K562 (cell line): ENCODE measurements at regions not wholly inside any gene's neighbourhood (a gene's known extent, or its start where the extent isn't known, plus 50 kb on each side); places are given as distances from the start of the nearest gene placed in this dataset.

ENCODE experiments used
- ATAC-seq: fragments of 200-7000 bp; cut with Tn5 transposase; 3 replicates; pipeline ENCODE4 v1.9.1; 2020; ENCODE audit warnings: moderate library complexity
- BruUV-seq: library from RNA; stranded (reverse); fragments of 400-500 nt; replicated peaks from 2 replicates; lab custom pipeline; 2021; lab: Mats Ljungman, UMichigan
- CTCF ChIA-PET: fragments of 300-600 bp; formaldehyde crosslinking; extraction: SDS; loops from one replicate; lab custom pipeline; 2021; ENCODE audit warnings: low intra/inter-chr PET ratio; lab: Yijun Ruan, JAX
- POLR2A ChIA-PET: fragments of 300-600, 350-650 bp; sonication (Branson Sonifier 250); formaldehyde crosslinking; extraction: SDS; loops from one replicate; lab custom pipeline; 2021; ENCODE audit warnings: antibody characterized with exemption, inconsistent platforms; lab: Yijun Ruan, JAX
- DNase-seq, 4 experiments: peaks; one replicate each; pipeline versions ENCODE4 v3.0.0 to v3.0.0-alpha.2; 2011 to 2018; ENCODE audit warnings: low spot score in 3 of 4, mixed read lengths in 3 of 4; ENCODE audit errors: extremely low read depth in 1 of 4
- FAIRE-seq: peaks from 2 replicates; lab custom pipeline; 2011; peaks lifted over from hg19 to GRCh38; lab: Jason Lieb, UNC
- H2AFZ ChIP-seq: 2 replicates; pipeline ENCODE4 v1.6.0; 2011; ENCODE audit warnings: low read depth, low read length, control low read depth, inconsistent platforms
- H3K27ac ChIP-seq: fragments of 200-600 bp; 3 replicates; pipeline ENCODE4 v1.8.0; 2011; ENCODE audit warnings: low read depth, mild to moderate bottlenecking, control low read depth, inconsistent platforms, low read length, moderate library complexity, mixed read lengths; ENCODE audit errors: extremely low read depth
- H3K27me3 ChIP-seq, 2 experiments: fragments of 300-600 bp in 1 of 2; 2 replicates in 1 of 2; 3 replicates in 1 of 2; pipeline versions ENCODE4 v1.6.0 to v1.8.0; 2011; ENCODE audit warnings: inconsistent platforms in 2 of 2, low read length in 2 of 2, mild to moderate bottlenecking in 1 of 2, mixed read lengths in 1 of 2, moderate library complexity in 1 of 2; ENCODE audit not compliant: control insufficient read depth in 2 of 2, insufficient read depth in 2 of 2
- H3K36me3 ChIP-seq: fragments of 300-600 bp; 3 replicates; pipeline ENCODE4 v1.8.0; 2011; ENCODE audit warnings: mild to moderate bottlenecking, low read length, inconsistent platforms; ENCODE audit not compliant: control insufficient read depth, insufficient read depth
- H3K4me1 ChIP-seq, 2 experiments: fragments of 200-600 bp in 1 of 2; replicated peaks in 1 of 2; 2 replicates in 1 of 2; 3 replicates in 1 of 2; pipeline versions ENCODE4 v1.5.1 to v1.8.0; 2011; ENCODE audit warnings: inconsistent platforms in 2 of 2, low read length in 2 of 2, mild to moderate bottlenecking in 1 of 2, mixed read lengths in 1 of 2, moderate library complexity in 1 of 2; ENCODE audit not compliant: control insufficient read depth in 2 of 2, insufficient read depth in 2 of 2
- H3K4me2 ChIP-seq: 2 replicates; pipeline ENCODE4 v1.6.1; 2011; ENCODE audit warnings: low read length, control low read depth, inconsistent platforms, mixed read lengths; ENCODE audit not compliant: insufficient read depth
- H3K4me3 ChIP-seq: fragments of 200-600 bp; sonication (generic), shearing (Covaris generic); 2 replicates; pipeline ENCODE4 v1.5.1; 2016; ENCODE audit warnings: control low read depth, inconsistent platforms
- H3K79me2 ChIP-seq: fragments of 200-600 bp; 3 replicates; pipeline ENCODE4 v1.8.0; 2011; ENCODE audit warnings: low read length, inconsistent platforms; ENCODE audit not compliant: control insufficient read depth, insufficient read depth
- H3K9ac ChIP-seq, 2 experiments: 2 replicates each; pipeline versions ENCODE4 v1.6.0 to v1.6.1; 2011; ENCODE audit warnings: low read depth in 2 of 2, low read length in 2 of 2, control low read depth in 1 of 2, inconsistent platforms in 1 of 2, mild to moderate bottlenecking in 1 of 2, mixed read lengths in 1 of 2; ENCODE audit not compliant: insufficient read depth in 1 of 2
- H3K9me1 ChIP-seq: one replicate; pipeline ENCODE4 v1.6.0; 2011; ENCODE audit warnings: inconsistent platforms, mild to moderate bottlenecking, low read length, moderate library complexity; ENCODE audit not compliant: control insufficient read depth, insufficient read depth
- H3K9me3 ChIP-seq: replicated peaks from 2 replicates; pipeline ENCODE4 v1.5.1; 2011; ENCODE audit warnings: low read depth, low read length, inconsistent platforms; ENCODE audit not compliant: control insufficient read depth, insufficient read depth
- H4K20me1 ChIP-seq: replicated peaks from 2 replicates; pipeline ENCODE4 v1.6.1; 2011; ENCODE audit warnings: low read length, inconsistent platforms, mixed read lengths; ENCODE audit not compliant: control insufficient read depth, insufficient read depth
- ESRRA ChIP-seq: fragments of 450-650 bp; IDR thresholded peaks from 2 replicates; pipeline ENCODE4 v1.6.1; 2014; ENCODE audit warnings: low read depth, mild to moderate bottlenecking, moderate library complexity, borderline replicate concordance
- HMG20B ChIP-seq: fragments of 250-450 bp; sonication (Bioruptor Pico); IDR thresholded peaks from 2 replicates; pipeline ENCODE4 v1.5.0; 2021; ENCODE audit warnings: mild to moderate bottlenecking
- MAZ ChIP-seq, 2 experiments: fragments of 450-650 bp in 1 of 2; sonication (generic) in 1 of 2; formaldehyde crosslinking; IDR thresholded peaks in 1 of 2; conservative IDR thresholded peaks in 1 of 2; 2 replicates each; pipeline versions ENCODE4 v1.4.0 to v1.5.0; 2020; ENCODE audit warnings: mild to moderate bottlenecking in 1 of 2, missing genetic modification reagents in 1 of 2
- NCOA2 ChIP-seq, 2 experiments: fragments of 450-650 bp; IDR thresholded peaks; 2 replicates each; pipeline ENCODE4 v1.6.1; 2018; ENCODE audit warnings: mild to moderate bottlenecking in 2 of 2, moderate library complexity in 1 of 2; ENCODE audit not compliant: partially characterized antibody in 2 of 2
- PHB2 ChIP-seq: fragments of 450-650 bp; IDR thresholded peaks from 2 replicates; pipeline ENCODE4 v1.6.1; 2017; ENCODE audit warnings: low read depth
- SMARCA4 ChIP-seq: fragments of 450-650 bp; IDR thresholded peaks from 2 replicates; pipeline ENCODE4 v1.6.1; 2016
- ZHX1 ChIP-seq: fragments of 150-350 bp; conservative IDR thresholded peaks from 2 replicates; pipeline ENCODE4 v1.6.1; 2014; ENCODE audit warnings: low read length
- ZNF23 ChIP-seq: fragments of 250-450 bp; sonication (Bioruptor Pico); IDR thresholded peaks from 2 replicates; pipeline ENCODE4 v1.4.0; 2020; ENCODE audit warnings: mild to moderate bottlenecking
- ZNF3 ChIP-seq: fragments of 250-450 bp; sonication (Bioruptor Pico); IDR thresholded peaks from 2 replicates; pipeline ENCODE4 v1.5.0; 2021; ENCODE audit warnings: mild to moderate bottlenecking, moderate library complexity
- ZNF395 ChIP-seq: fragments of 200-800 bp; sonication (Bioruptor generic); IDR thresholded peaks from 2 replicates; pipeline ENCODE4 v1.6.1; 2017; ENCODE audit warnings: missing genetic modification characterization, missing compliant biosample characterization
- ZNF830 ChIP-seq: fragments of 250-450 bp; sonication (Bioruptor Pico); IDR thresholded peaks from 2 replicates; pipeline ENCODE4 v1.5.0; 2021; ENCODE audit warnings: mild to moderate bottlenecking
- WGBS: fragments of 100-300 bp; shearing (Covaris generic); methylation state at CpG from one replicate; pipeline ENCODE4 v1.1.6; 2016; ENCODE audit warnings: low coverage, mixed read lengths; ENCODE audit not compliant: insufficient coverage; ENCODE audit errors: missing lambda C conversion rate; 5-methylcytosine and 5-hydroxymethylcytosine counted together
- in situ Hi-C: fragments of 300-500 bp; cut with MboI; formaldehyde crosslinking; loops from 4 replicates; pipeline ENCODE4 v1.15.0; 2018; ENCODE audit warnings: inconsistent platforms, mixed read lengths
- intact Hi-C: fragments of 100-400 bp; cut with micrococcal nuclease; formaldehyde crosslinking; loops from 2 replicates; pipeline ENCODE4 v1.14.2; 2022

GRCh38 chr17:72555052-72555451 is 434.2 kb downstream of the SOX9 start:
- ATAC-seq, result no peak
- ChIA-PET CTCF (no interaction called here), POLR2A (no interaction called here)
- intact Hi-C loops (no loop called here), in situ Hi-C loops (loop anchor here (10.0 kb wide), 1 partner anchor 810 kb away; no protein-coding TSS in a partner anchor)
- no peak overlapping the region for H3K27ac ChIP-seq
- FAIRE-seq, result no peak
- BruUV-seq, result no TSS peak
- H3K9ac ChIP-seq, result no peak overlapping the region
- no peak overlapping the region for H2AFZ ChIP-seq
- H4K20me1 ChIP-seq, result peaks cover 6% of the 10 kb centered on the region; the same call in 1 of the 2 replicates
- no peaks in the 10 kb centered on the region; a peak in 1 of 5 replicates for H3K27me3 ChIP-seq
- H3K4me1 ChIP-seq, result no peaks in the 10 kb centered on the region
- no peaks in the 10 kb centered on the region for H3K36me3 ChIP-seq
- H3K79me2 ChIP-seq, result no peaks in the 10 kb centered on the region
- no peaks in the 10 kb centered on the region for H3K9me1 ChIP-seq
- no peak for DNase-seq
- WGBS, result 0% methylated on average over 9 of the region's 9 CpGs
- H3K4me2 ChIP-seq, result no peak overlapping the region
- H3K4me3 ChIP-seq, result no peak overlapping the region
- no peaks in the 10 kb centered on the region for H3K9me3 ChIP-seq
- no peak for TF ChIP-seq ZNF395 (CRISPR knock-in tag)
- TF ChIP-seq SMARCA4, result no peak
- no peak for TF ChIP-seq ESRRA
- no peak for TF ChIP-seq HMG20B (CRISPR knock-in tag)
- no peak for TF ChIP-seq ZNF830 (CRISPR knock-in tag)
- no peak for TF ChIP-seq MAZ (CRISPR knock-in tag; conservative IDR thresholded peaks at IDR 0.05 in 1 of 2, IDR thresholded peaks at IDR 0.05 in 1 of 2)
- no peak for TF ChIP-seq ZNF3 (CRISPR knock-in tag)
- no peak for TF ChIP-seq ZHX1
- no peak for TF ChIP-seq ZNF23 (CRISPR knock-in tag)
- TF ChIP-seq PHB2, result no peak
- TF ChIP-seq NCOA2 (IDR thresholded peaks at IDR 0.05; ENCODE audit: partially characterized antibody in 2 of 2), result no peak
